ENCODE measurements at regions not wholly inside any gene's neighbourhood (a gene's known extent, or its start where the extent isn't known, plus 50 kb on each side); places are given as distances from the start of the nearest gene placed in this dataset.

DNA sequence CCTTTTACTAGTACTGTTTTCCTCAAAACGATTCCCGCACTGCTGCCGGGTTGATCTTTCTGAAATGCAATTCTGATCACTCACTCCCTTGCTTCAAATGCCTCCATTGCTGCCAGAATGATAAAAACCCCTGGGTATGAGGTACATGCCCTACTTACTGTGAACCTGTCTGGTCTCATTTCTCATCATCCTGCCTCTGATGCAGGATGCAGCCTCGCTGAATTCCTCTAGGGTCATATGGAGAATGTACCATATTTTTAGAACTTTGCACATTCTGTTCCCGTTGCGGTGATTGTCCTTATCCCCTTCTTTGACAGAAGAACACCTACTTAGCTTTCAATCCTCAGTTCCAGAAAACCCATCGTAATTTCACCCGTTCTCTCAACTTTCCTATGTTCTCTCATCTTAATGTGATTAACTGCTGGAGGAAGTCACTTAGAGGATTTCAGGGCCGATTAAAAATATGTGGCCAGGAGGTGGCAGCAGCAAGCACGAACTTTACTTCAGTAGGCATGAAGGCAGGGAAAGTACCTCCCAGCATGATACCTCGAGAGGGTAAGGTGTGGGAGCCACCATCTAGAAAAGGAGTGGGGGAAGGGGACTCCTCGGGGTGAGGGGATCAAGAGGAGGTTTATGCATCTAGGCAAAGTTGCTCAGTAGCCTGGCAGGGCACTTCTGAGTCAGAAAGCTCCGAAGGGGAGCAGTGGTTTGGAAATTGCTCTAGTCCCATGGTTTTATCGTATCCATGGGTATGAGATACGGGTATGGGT lies 361.5 kb upstream of the ZP4 start:
- no peak for DNase-seq

DNA sequence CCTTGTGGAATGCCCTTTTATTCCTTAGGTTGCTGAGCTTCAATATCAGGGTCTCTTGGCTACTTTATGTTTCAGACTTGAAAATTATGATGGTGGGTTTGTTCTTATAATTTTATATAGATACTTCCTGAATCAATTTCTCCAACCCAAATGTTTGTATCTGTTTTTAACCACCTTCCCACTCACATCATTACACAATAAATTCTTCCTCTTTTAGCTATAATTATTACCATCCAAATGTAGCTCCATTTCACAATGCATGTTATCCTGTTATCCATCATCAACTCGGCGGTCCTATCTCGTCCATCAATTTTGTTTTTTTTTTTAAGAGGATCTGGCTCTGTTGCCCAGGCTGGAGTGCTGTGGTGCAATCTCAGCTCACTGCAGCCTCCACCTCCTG lies 357.6 kb upstream of the ZP4 start:
- DNase-seq, result no peak

DNA sequence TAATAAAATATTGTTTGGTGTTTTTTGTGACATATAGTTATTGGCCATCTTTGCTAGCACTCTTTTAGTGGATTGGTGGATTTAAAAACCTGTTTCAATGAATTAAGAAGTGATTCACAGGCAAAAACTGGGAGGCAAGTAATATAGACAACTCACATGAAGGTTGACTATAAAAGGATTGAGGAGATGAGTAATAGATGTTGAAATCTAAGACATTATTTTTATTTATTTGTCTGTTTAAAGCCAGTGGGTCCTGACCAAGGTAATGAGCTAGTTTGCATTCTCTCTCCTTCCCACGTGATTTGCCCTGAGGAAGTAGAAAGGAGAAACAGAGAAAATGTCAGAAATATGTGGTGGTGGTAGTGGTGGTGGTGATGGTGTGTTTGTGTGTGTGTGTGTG lies 351.5 kb upstream of the ZP4 start:
- DNase-seq, result no peak

- no peak for DNase-seq
These were observed 350.9 kb upstream of the ZP4 start for GRCh38 chr1:238241607-238242006.

DNA sequence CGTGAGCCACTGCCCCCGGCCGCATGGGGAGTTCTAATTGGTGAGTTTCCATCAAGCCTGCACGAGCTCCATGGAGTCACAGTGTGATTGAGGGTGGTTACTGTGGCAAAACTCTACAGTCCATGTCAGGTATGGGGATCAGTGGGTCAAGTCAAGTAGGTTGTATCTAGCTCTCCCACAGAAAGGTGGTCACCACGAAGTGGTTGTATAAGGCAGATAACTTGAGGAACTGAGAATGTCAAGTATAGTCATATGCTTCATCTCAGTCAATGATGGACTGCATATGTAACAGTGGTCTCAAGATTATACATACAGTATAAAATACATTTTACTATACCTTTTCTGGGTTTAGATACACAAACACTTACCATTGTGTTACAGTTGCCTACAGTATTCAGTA lies 348.6 kb upstream of the ZP4 start:
- no peak for DNase-seq

GRCh38 chr1:238233966-238234365 lies 343.2 kb upstream of the ZP4 start:
- DNase-seq, result no peak

- DNase-seq, result no peak
These were observed 341.5 kb upstream of the ZP4 start for GRCh38 chr1:238232084-238232710.

- no peak for DNase-seq
These were observed 336.1 kb upstream of the ZP4 start for GRCh38 chr1:238226810-238227209.

GRCh38 chr1:238223076-238223640 lies 332.4 kb upstream of the ZP4 start:
- no peak for DNase-seq

DNA sequence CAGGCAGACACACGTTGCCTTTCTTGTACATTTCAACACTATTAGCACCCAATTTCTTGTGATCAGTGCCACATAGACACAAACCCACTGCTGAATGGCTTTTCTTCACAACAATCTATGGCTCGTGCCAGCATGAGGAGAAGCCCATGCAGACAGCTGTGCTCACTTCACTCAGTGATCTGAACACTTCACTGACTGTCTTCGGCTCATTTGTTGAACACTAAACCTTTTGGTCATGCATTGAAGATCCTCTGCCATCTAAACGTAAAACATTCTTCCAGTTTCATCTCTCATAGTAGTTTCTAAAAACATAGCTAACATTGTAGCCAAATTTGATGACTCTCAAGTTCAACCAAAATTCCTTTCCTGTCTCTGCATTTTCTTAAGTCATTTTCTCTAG lies 331.0 kb upstream of the ZP4 start:
- DNase-seq, result no peak

- no peak for DNase-seq
These were observed 323.7 kb upstream of the ZP4 start for GRCh38 chr1:238214449-238214848.

GRCh38 chr1:238205045-238205662 lies 314.4 kb upstream of the ZP4 start:
- DNase-seq, result no peak

DNA sequence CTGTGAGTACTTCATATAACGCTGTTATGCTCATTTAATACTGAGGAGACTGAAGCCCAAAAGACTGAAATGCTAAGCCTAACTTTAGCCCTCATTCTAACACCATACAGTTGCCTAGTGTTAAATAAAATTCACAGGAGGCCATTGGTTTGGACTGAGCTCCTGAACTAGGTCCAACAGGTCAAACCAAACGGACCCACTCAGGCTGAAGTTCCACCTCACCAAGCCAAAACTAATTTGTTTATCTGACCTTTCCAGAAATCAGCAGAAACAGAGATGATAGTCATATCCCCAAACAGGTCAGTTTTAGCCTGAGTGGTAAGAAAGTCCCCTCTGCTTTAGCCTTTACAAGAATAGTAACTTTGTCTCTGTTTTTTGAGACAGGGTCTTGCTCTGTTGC lies 311.3 kb upstream of the ZP4 start:
- DNase-seq, result no peak

GRCh38 chr1:238199325-238199724 lies 308.6 kb upstream of the ZP4 start:
- no peak for DNase-seq

DNA sequence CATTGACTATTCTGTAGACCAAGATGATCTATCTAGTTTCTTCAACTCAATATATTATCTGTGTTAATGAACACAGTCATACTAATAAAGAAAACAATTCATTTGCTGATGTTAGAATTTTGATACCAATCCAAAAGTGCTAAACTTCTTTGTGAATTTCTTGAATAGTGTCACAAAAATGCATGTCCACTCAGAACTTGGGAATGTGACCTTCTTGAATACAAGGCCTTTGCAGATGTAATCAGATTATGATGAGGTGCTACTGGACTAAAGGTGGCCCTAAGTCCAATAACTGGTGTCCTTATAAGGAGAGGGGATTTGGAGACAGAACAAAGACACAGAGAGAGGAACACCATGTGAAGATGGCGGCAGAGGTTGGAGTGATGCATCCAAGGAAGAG lies 305.8 kb upstream of the ZP4 start:
- no peak for DNase-seq

DNA sequence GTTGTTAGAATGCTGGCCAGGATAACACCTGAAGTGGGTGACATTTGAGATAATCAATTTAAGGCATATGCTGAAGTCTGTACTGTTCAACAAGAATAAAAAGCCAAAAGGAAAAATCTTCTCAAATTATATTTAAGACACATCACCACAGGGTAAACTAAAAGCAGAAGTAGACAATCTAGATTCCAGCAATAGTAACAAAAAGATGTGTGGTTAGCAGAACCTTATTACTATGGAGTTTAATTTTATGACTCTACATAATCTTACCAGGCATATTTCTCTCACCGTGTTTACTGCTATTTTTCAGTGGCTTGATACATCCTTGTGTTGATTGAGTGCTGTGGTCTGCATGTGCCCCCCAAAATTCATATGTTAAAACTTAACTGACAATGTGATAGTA lies 300.4 kb upstream of the ZP4 start:
- DNase-seq, result no peak

DNA sequence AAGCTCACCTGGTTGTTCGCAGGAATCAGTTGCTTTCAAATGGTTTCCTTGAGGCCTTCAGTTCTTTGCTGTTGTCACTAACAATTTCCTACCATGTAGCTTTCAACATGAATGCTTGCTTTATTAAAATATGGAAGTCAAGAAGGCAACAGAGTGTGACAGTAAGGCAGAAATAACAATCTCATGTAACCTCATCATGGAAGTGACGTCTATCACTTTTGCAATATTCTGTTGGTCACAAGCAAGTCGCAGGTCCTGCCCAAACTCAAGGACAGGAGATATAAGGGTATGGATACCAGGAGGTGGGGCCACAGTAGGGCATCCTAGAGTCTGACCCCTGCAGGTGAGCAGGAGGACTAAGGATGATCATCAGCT lies 296.8 kb upstream of the ZP4 start:
- no peak for DNase-seq

- no peak for DNase-seq
These were observed 296.3 kb upstream of the ZP4 start for GRCh38 chr1:238186887-238187574.

DNA sequence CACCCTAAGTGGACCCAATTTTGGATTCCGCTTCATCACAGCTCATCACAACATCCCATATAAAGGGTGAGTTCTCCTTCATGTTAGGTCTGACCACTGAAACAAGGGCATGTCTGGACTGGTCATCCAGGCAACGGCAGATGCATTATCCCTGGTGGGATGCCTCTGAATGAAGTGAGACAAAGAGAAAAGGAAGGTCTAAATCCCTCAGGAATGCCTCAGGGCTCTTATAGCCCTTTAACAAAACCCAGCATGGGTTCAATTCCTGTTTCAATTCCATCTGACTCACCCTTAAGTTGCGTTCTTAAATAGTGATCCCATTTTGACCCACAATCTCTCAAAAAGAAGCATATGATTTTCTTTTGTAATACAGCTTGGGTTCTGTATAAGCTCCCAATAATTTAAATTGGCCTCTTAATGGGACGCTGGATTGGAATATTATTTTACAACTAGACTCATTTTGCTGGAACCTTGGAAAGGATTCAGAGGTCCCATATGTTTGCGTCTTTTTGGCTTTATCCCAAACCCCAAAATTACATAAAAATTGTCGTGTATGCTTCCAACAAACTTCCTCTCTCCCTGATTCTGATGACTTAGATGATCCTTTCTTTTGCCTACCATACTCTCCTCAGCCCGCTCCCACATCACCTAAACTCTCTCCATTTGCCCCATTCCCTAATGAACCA lies 287.4 kb upstream of the ZP4 start:
- no peak for DNase-seq

GRCh38 chr1:238177351-238177750 lies 286.6 kb upstream of the ZP4 start:
- no peak for DNase-seq

DNA sequence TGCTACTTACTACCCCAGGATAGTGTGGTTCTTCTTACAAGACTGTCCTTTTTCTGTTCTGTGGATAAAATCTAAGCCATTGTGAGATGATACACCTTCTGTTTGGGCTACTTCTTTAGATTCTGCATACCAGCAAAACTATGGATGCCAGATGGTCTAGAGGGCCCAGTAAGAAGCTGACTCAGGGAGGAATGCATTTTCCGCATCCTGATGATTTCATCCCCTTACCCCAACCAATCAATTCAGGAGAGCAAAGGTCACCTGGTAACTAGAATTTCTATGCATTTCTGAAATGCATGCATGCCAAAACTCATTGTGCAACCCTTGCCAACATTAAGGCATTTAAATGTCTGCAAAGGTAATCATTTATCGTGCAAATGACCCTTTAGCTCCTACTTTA lies 285.7 kb upstream of the ZP4 start:
- DNase-seq, result no peak

DNA sequence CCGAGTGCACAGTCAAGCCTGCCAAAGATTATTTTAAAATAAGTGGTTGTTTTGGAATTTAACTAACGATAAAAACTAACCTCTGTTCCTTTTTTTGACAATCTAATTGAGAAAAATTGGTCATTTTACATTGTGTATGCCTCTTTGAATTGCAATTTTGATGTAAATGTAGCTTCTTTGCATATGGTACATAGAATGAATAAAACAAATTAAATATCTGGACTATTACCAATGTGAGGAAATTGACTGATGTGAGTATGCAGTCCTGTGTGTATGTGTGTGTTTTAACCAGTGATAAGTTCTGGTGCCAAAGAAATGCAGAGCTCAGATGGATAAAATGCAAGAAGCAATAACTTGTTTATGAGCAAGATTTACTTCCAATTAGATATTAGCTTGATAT lies 281.3 kb upstream of the ZP4 start:
- DNase-seq, result no peak

- no peak for DNase-seq
These were observed 271.2 kb upstream of the ZP4 start for GRCh38 chr1:238161955-238162354.
